Astrocyte of the cerebellum (primary cell): ENCODE measurements at regions not wholly inside any gene's neighbourhood (a gene's known extent, or its start where the extent isn't known, plus 50 kb on each side); places are given as distances from the start of the nearest gene placed in this dataset.
"Not testable (repeated sequence)": the region's sequence is repeated elsewhere in the genome, so short reads cannot be mapped to it uniquely, and the experiment has no call there.

Experiments
- DNase-seq: peaks from one replicate; pipeline ENCODE4 v3.0.0-alpha.2; 2011; ENCODE audit warnings: low read depth
- H3K4me3 ChIP-seq: 2 replicates; pipeline ENCODE4 v1.5.1; 2011; ENCODE audit warnings: mild to moderate bottlenecking, low read depth, low read length, moderate library complexity
- in situ Hi-C: cut with HindIII; loops from 2 replicates; pipeline ENCODE4 v1.10.0; 2017; ENCODE audit warnings: low sequenced_read_pairs
- TF ChIP-seq, protein P1 (sequence below): IDR thresholded peaks from 2 replicates; pipeline ENCODE4 v1.5.1; 2012; ENCODE audit warnings: low read length, low read depth, moderate library complexity, mild to moderate bottlenecking; ENCODE audit errors: missing control alignments

DNA sequence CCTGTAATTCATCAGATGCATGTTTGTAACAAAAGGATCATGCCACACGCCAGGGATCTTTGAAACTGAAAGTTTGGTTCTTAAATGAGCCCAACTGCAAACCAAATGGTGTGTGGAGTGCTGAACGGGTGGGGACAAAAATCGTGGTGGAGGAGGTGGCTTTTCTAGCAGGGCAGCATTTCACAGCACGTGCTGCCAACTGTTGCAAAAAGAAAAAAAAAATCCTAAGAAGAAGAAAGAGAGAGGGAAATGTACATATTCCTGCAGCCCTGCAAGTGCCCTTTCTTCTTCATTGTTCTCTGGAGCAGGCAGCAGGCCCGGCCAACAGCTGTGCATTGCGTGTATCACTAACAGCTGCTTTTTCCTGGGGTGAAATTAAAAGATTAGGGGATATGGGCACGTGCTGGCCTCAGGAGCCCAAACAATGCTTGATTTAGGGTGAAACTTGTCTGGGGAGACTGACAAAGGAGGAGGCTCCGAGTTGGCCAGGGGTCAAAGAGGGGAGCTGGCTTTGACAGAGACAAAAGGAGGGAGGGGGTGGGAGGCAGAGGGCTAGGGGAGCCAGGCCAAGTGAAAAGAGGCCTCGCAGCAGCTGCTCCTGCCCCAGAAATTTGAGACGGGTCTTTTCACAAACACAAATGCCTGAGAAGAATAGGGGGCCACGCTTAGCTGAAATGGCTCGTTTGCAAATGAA is 73.0 kb downstream of the GADD45G start:
- no peak for DNase-seq
- in situ Hi-C loops: no loop called here
- no peak overlapping the region for H3K4me3 ChIP-seq
- TF ChIP-seq, protein P1, sequence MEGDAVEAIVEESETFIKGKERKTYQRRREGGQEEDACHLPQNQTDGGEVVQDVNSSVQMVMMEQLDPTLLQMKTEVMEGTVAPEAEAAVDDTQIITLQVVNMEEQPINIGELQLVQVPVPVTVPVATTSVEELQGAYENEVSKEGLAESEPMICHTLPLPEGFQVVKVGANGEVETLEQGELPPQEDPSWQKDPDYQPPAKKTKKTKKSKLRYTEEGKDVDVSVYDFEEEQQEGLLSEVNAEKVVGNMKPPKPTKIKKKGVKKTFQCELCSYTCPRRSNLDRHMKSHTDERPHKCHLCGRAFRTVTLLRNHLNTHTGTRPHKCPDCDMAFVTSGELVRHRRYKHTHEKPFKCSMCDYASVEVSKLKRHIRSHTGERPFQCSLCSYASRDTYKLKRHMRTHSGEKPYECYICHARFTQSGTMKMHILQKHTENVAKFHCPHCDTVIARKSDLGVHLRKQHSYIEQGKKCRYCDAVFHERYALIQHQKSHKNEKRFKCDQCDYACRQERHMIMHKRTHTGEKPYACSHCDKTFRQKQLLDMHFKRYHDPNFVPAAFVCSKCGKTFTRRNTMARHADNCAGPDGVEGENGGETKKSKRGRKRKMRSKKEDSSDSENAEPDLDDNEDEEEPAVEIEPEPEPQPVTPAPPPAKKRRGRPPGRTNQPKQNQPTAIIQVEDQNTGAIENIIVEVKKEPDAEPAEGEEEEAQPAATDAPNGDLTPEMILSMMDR: no peak

DNA sequence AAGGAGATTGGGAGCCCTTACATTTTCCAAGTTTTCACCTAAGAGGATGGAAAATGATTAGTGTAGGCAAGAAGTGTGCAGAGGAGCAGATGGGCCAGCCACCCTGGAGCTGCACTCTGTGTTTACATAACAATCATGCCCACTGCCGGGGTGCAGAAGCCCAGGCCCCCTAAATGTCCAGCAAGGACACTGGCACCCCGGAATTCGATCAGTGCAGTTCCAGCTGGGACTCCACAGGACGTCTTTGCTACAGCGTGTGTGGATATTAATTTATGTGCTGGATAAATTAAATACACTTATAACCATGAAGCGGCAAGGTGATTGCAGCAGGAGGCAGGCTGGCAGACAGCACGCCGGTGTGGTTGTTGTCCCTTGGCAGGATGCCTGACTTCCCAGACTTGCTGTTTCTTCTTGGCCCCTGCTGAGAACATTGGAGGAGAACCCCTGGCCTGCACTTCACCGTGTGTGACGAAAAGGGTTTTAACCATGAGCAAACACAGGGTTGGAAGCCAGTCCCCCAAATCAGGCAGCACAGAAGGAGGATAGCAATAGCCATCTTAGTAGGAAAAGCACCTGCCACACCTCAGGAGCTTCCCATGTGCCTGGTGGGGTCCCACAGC is 73.7 kb downstream of the GADD45G start:
- in situ Hi-C loops: no loop called here
- H3K4me3 ChIP-seq: no peak overlapping the region

DNA sequence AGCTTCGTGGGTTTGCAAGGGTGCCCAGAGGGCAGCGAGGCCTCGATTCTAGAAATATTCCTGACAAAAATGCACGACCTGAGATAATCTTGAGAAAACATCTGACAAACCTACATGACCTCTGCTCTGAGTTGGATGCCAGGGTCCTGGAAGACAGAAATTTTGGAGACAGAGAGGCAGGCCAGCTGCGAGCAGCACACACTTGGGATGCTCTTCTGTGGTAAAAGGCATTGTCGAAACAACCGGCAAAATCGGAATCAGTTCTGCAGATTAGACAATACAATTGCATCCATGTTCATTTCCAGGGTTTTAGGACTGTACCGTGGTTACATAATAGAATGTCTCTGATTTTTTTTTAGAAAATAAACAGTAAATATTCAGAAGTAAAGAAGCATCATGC is 74.2 kb downstream of the GADD45G start:
- no peak for DNase-seq
- TF ChIP-seq, protein P1: no peak
- in situ Hi-C loops: no loop called here

More for the DNA sequence above, 73.7 kb downstream of the GADD45G start:
- TF ChIP-seq, protein P1: no peak
- no peak for DNase-seq

DNA sequence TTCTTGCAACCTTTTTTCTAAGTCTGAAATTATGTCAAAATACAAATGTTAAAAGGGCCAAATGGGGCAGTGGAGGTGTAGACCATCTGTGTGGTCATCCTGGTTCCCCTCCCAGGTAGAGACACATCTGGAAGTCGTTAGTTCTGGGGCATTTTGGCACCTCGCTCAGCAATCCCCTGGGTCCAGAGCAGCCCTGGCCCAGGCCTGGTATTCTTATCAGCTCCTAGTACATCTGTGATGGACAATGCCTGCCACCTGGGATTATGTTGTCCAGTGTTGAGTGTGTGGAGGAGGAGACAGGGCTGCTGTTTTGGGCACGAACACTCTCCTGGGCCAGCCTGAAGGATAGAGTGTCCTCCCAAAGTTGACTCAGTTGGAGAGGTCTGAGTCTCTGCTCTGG is 74.8 kb downstream of the GADD45G start:
- no peak overlapping the region for H3K4me3 ChIP-seq
- in situ Hi-C loops: no loop called here
- no peak for DNase-seq
- TF ChIP-seq, protein P1: no peak

More for the DNA sequence above, 74.2 kb downstream of the GADD45G start:
- H3K4me3 ChIP-seq: no peak overlapping the region

DNA sequence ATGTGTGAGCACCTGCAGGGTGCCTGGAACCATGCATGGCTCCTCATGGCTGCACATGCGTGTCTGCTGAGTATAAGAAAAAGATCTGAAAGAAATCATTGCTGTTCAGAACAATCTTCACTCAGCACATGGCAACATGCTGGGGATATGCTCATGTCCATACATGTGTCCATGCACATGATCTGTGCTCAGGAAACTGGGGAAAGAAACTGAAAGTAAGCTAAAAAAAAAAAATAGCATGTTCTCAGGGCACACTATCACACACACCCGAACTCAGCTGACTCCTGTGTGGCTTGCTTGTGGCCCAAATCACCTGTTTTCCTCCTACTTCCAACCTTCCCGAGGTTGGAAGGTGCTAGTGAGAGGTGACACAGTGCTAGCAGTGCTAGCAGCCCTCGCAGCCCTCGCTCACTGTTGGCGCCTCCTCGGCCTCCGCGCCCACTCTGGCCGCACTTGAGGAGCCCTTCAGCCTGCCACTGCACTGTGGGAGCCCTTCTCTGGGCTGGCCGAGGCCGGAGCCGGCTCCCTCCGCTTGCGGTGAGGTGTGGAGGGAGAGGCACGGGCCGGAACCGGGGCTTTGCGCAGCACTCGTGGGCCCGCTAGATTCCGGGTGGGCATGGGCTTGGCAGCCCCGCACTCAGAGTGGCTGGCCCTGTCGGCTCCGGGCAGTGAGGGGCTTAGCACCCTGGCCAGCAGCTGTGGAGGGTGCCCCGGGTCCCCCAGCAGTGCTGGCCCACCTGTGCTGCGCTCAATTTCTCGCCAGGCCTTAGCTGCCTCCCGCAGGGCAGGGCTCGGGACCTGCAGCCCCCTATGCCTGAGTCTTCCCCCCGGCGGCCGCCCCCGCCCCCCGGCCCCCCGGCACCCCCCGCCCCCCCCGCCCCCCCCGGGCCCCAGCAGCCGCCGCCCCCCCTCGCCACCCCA is 76.0 kb downstream of the GADD45G start:
- DNase-seq: no peak
- no peak overlapping the region for H3K4me3 ChIP-seq
- in situ Hi-C loops: no loop called here
- TF ChIP-seq, protein P1: no peak

DNA sequence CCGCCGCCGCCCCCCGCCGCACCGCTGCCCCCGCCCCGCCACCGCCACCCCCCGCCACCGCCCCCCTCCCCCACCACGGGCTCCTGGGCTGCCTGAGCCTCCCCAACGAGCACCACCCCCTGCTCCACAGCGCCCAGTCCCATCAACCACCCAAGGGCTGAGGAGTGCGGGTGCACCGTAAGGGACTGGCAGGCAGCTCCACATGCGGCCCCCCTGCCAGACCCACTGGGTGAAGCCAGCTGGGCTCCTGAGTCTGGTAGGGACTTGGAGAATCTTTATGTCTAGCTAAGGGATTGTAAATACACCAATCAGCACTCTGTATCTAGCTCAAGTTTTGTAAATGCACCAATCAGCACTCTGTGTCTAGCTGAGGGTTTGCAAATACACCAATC is 76.7 kb downstream of the GADD45G start:
- H3K4me3 ChIP-seq, DNase-seq, in situ Hi-C loops: not testable (repeated sequence)
